ENCODE measurements at regions not wholly inside any gene's neighbourhood (a gene's known extent, or its start where the extent isn't known, plus 50 kb on each side); places are given as distances from the start of the nearest gene placed in this dataset.

DNA sequence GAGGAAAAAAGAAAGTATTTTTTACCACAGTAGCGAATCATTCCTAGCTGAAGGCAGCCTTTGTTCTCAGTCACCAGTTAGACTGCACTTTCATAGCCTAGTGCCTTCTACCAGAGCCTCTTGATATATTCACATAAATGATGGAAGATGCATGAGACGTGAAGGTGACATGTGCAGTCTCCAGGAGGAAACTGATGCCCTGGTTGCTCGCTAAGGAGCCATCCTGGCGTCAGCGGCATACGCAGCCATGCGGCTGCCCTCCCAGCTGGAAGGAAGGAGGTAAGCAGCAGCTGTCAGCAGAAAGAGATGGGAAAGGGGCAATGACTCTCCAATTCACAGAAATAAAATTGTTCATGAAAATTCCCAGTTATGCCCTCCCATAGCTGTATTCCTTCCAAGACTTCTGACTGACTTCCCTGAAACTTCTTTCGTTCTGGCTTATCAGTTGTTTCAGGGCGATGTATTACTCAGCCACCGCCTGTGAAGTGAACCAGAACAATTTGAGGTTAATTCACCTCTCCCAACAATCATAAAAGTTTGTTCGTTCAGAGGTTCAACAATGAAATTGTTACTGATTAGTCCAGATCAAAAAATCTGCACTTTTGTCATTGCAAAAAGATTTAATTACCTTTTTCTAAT, 331.2 kb downstream of the NR2F1-AS1 start:
- Histone ChIP-seq H3K4me1 (ENCODE audit: control insufficient read depth, insufficient read depth, low read length, poor library complexity, severe bottlenecking) (peaks cover 32% of the 10 kb centered on the region), H3K4me3 (ENCODE audit: extremely low read depth, insufficient read depth, low read length, poor library complexity, severe bottlenecking) (no peak overlapping the region), H3K27ac (ENCODE audit: low read depth, low read length, severe bottlenecking) (peak overlapping the region; percentile 25), H3K9me3 (ENCODE audit: control insufficient read depth, low read length) (no peaks in the 10 kb centered on the region), H3K36me3 (ENCODE audit: control insufficient read depth, insufficient read depth, low read length) (no peaks in the 10 kb centered on the region)
- WGBS, 2 experiments (ENCODE audit: insufficient coverage in 2 of 2) = 66 to 81% methylated on average over 5 to 6 of the region's 11 CpGs

- Histone ChIP-seq H3K36me3 (ENCODE audit: control insufficient read depth, insufficient read depth, low read length) (no peaks in the 10 kb centered on the region), H3K9me3 (ENCODE audit: control insufficient read depth, low read length) (no peaks in the 10 kb centered on the region), H3K27ac (ENCODE audit: low read depth, low read length, severe bottlenecking) (peak overlapping the region; percentile 6), H3K4me3 (ENCODE audit: extremely low read depth, insufficient read depth, low read length, poor library complexity, severe bottlenecking) (no peak overlapping the region), H3K4me1 (ENCODE audit: control insufficient read depth, insufficient read depth, low read length, poor library complexity, severe bottlenecking) (peaks cover 39% of the 10 kb centered on the region)
- WGBS, 2 experiments (ENCODE audit: insufficient coverage in 2 of 2) = 0 to 43% methylated on average over 1 to 2 of the region's 3 CpGs
These were observed 333.9 kb downstream of the NR2F1-AS1 start for GRCh38 chr5:93247105-93247504.

DNA sequence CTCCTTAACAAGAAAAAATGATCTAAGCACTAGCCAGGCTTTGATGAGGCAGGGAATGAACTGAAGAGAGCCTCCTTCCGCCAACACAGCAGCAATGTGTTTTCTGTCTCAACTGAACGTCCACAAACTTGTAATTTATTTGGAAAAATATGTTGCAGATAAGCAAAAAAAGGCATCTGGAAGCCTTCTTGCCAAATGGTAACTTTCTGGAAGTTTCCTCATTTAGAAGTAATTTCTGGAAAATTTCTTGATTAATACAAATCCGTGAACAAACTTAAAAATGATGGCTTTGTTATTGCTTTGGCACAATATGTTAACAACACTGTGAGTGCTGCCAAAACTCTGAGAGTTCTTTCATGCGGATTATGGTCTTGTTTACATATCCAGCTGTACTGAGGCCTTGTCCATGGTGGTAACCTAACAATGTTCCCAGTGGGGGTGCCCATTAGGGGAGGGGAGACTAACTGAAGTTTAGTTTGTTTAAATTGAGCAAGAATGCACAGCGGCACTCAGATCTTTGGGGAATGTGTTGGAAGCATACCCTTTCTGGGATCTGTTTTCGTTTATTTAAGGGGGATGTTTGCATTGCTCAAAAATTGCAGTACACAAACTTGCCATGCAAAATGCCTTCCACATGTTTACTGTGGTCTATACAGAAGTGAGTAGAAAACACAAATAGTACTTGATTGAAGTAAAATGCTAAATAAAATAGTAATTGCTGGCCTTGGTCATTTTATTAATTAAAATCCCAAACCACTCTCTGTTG, 334.7 kb downstream of the NR2F1-AS1 start:
- Histone ChIP-seq H3K4me3 (ENCODE audit: extremely low read depth, insufficient read depth, low read length, poor library complexity, severe bottlenecking) (no peak overlapping the region), H3K9me3 (ENCODE audit: control insufficient read depth, low read length) (no peaks in the 10 kb centered on the region), H3K27ac (ENCODE audit: low read depth, low read length, severe bottlenecking) (peak overlapping the region; percentile 70), H3K4me1 (ENCODE audit: control insufficient read depth, insufficient read depth, low read length, poor library complexity, severe bottlenecking) (peaks cover 39% of the 10 kb centered on the region), H3K36me3 (ENCODE audit: control insufficient read depth, insufficient read depth, low read length) (no peaks in the 10 kb centered on the region)
- WGBS, 2 experiments (ENCODE audit: insufficient coverage in 2 of 2) = 42 to 50% methylated on average over 3 to 4 of the region's 6 CpGs

GRCh38 chr5:93245226-93245625, 335.8 kb downstream of the NR2F1-AS1 start:
- no peaks in the 10 kb centered on the region for H3K9me3 ChIP-seq (ENCODE audit: control insufficient read depth, low read length)
- H3K4me3 ChIP-seq (ENCODE audit: extremely low read depth, insufficient read depth, low read length, poor library complexity, severe bottlenecking) = no peak overlapping the region
- H3K4me1 ChIP-seq (ENCODE audit: control insufficient read depth, insufficient read depth, low read length, poor library complexity, severe bottlenecking) = peaks cover 30% of the 10 kb centered on the region
- no peak overlapping the region for H3K27ac ChIP-seq (ENCODE audit: low read depth, low read length, severe bottlenecking)
- WGBS, 2 experiments (ENCODE audit: insufficient coverage in 2 of 2) = 92 to 100% methylated on average over 3 of the region's 3 CpGs
- H3K36me3 ChIP-seq (ENCODE audit: control insufficient read depth, insufficient read depth, low read length) = no peaks in the 10 kb centered on the region

DNA sequence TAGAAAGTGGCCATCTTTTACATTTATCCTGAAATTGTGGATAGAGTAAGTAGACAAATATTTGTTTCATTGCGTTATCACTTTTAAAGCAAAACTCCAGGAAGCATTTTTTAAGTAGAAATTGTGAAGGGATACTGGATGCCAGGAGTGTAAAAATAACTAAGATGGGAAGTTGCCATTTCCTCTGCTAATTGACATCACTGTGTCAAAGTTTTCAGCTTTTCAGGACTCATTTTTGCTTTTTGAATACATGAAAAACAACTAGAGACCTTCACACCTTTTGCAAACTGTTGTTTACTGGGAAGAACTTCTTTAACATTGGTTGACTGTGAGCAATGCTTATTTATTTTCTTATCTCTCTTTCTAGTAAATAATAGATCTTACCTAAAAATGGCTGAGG, 337.5 kb downstream of the NR2F1-AS1 start:
- Histone ChIP-seq H3K4me1 (ENCODE audit: control insufficient read depth, insufficient read depth, low read length, poor library complexity, severe bottlenecking) (peaks cover 23% of the 10 kb centered on the region), H3K36me3 (ENCODE audit: control insufficient read depth, insufficient read depth, low read length) (no peaks in the 10 kb centered on the region), H3K4me3 (ENCODE audit: extremely low read depth, insufficient read depth, low read length, poor library complexity, severe bottlenecking) (no peak overlapping the region), H3K27ac (ENCODE audit: low read depth, low read length, severe bottlenecking) (no peak overlapping the region), H3K9me3 (ENCODE audit: control insufficient read depth, low read length) (no peaks in the 10 kb centered on the region)
- WGBS, 2 experiments (ENCODE audit: insufficient coverage in 2 of 2) = 100% methylated on average over 1 of the region's 1 CpG; no CpG with 5 or more reads in 1 of the 2 experiments

DNA sequence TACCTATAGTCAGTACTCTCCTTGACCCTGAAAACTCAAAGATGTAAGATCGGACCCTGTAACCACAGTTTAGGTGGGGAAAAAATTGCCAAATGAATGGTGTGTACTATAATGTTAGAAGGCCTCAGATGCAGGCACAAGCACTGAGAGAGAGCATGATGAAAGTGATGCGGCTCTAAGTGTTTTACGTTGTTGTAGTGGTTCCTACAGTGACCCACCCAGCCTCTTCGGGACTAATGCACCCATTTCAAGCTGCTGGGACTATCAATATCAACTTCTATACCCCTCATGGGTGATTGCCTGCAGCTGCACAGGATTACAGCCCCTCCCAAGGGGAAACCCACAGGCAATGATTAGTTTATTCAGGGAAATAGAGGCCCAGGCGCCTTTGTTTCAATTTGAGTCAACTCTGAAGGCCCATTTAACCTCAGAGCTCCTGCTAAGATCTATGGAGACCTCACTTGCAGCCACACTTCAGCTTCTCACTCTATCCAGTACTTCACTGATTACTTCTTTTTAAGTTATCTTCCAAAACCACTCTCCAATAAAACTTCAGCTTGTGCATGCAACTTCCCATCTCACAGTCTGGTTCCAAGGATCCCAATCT, 340.7 kb downstream of the NR2F1-AS1 start:
- H3K36me3 ChIP-seq (ENCODE audit: control insufficient read depth, insufficient read depth, low read length) = no peaks in the 10 kb centered on the region
- no peak overlapping the region for H3K27ac ChIP-seq (ENCODE audit: low read depth, low read length, severe bottlenecking)
- no peak overlapping the region for H3K4me3 ChIP-seq (ENCODE audit: extremely low read depth, insufficient read depth, low read length, poor library complexity, severe bottlenecking)
- 92 to 100% methylated on average over 2 to 4 of the region's 5 CpGs for WGBS, 2 experiments (ENCODE audit: insufficient coverage in 2 of 2)
- H3K9me3 ChIP-seq (ENCODE audit: control insufficient read depth, low read length) = no peaks in the 10 kb centered on the region
- H3K4me1 ChIP-seq (ENCODE audit: control insufficient read depth, insufficient read depth, low read length, poor library complexity, severe bottlenecking) = peaks cover 10% of the 10 kb centered on the region

GRCh38 chr5:93236807-93237421, 344.1 kb downstream of the NR2F1-AS1 start:
- Histone ChIP-seq H3K9me3 (ENCODE audit: control insufficient read depth, low read length) (peaks cover 3% of the 10 kb centered on the region), H3K36me3 (ENCODE audit: control insufficient read depth, insufficient read depth, low read length) (no peaks in the 10 kb centered on the region), H3K4me3 (ENCODE audit: extremely low read depth, insufficient read depth, low read length, poor library complexity, severe bottlenecking) (no peak overlapping the region), H3K27ac (ENCODE audit: low read depth, low read length, severe bottlenecking) (no peak overlapping the region), H3K4me1 (ENCODE audit: control insufficient read depth, insufficient read depth, low read length, poor library complexity, severe bottlenecking) (no peaks in the 10 kb centered on the region)
- WGBS, 2 experiments (ENCODE audit: insufficient coverage in 2 of 2) = 100% methylated on average over 1 of the region's 4 CpGs; no CpG with 5 or more reads in 1 of the 2 experiments

- Histone ChIP-seq H3K9me3 (ENCODE audit: control insufficient read depth, low read length) (peaks cover 3% of the 10 kb centered on the region), H3K4me1 (ENCODE audit: control insufficient read depth, insufficient read depth, low read length, poor library complexity, severe bottlenecking) (no peaks in the 10 kb centered on the region), H3K4me3 (ENCODE audit: extremely low read depth, insufficient read depth, low read length, poor library complexity, severe bottlenecking) (no peak overlapping the region), H3K27ac (ENCODE audit: low read depth, low read length, severe bottlenecking) (no peak overlapping the region), H3K36me3 (ENCODE audit: control insufficient read depth, insufficient read depth, low read length) (no peaks in the 10 kb centered on the region)
- WGBS, 2 experiments (ENCODE audit: insufficient coverage in 2 of 2) = no CpG with 5 or more reads among the region's 1 CpG
These were observed 345.3 kb downstream of the NR2F1-AS1 start for GRCh38 chr5:93235761-93236160.

- Histone ChIP-seq H3K36me3 (ENCODE audit: control insufficient read depth, insufficient read depth, low read length) (no peaks in the 10 kb centered on the region), H3K9me3 (ENCODE audit: control insufficient read depth, low read length) (no peaks in the 10 kb centered on the region), H3K4me1 (ENCODE audit: control insufficient read depth, insufficient read depth, low read length, poor library complexity, severe bottlenecking) (no peaks in the 10 kb centered on the region), H3K4me3 (ENCODE audit: extremely low read depth, insufficient read depth, low read length, poor library complexity, severe bottlenecking) (no peak overlapping the region), H3K27ac (ENCODE audit: low read depth, low read length, severe bottlenecking) (no peak overlapping the region)
- WGBS, 2 experiments (ENCODE audit: insufficient coverage in 2 of 2) = no CpG with 5 or more reads among the region's 1 CpG
These were observed 354.8 kb downstream of the NR2F1-AS1 start for GRCh38 chr5:93226202-93226735.

- WGBS, 2 experiments (ENCODE audit: insufficient coverage in 2 of 2) = no CpG with 5 or more reads among the region's 1 CpG
These were observed 355.3 kb downstream of the NR2F1-AS1 start for GRCh38 chr5:93225748-93226147.

More at GRCh38 chr5:93225748-93226147, 355.3 kb downstream of the NR2F1-AS1 start:
- Histone ChIP-seq H3K4me1 (ENCODE audit: control insufficient read depth, insufficient read depth, low read length, poor library complexity, severe bottlenecking) (no peaks in the 10 kb centered on the region), H3K27ac (ENCODE audit: low read depth, low read length, severe bottlenecking) (no peak overlapping the region), H3K36me3 (ENCODE audit: control insufficient read depth, insufficient read depth, low read length) (no peaks in the 10 kb centered on the region), H3K4me3 (ENCODE audit: extremely low read depth, insufficient read depth, low read length, poor library complexity, severe bottlenecking) (no peak overlapping the region), H3K9me3 (ENCODE audit: control insufficient read depth, low read length) (no peaks in the 10 kb centered on the region)
